ENCODE measurements at regions not wholly inside any gene's neighbourhood (a gene's known extent, or its start where the extent isn't known, plus 50 kb on each side); places are given as distances from the start of the nearest gene placed in this dataset.
A peak's percentile ranks its signal among the peaks of the same experiment; 100 is the strongest.

- Histone ChIP-seq H3K27me3 (ENCODE audit: insufficient read depth, low read depth, low read length) (no peaks in the 10 kb centered on the region), H3K4me2 (ENCODE audit: low read length) (peak overlapping the region; percentile 6), H2AFZ (ENCODE audit: low read depth, low read length) (no peak overlapping the region), H3K79me2 (replicated peaks; ENCODE audit: insufficient read depth, low read length) (no peaks in the 10 kb centered on the region), H3F3A (ENCODE audit: insufficient read depth, low read length, poor library complexity, severe bottlenecking) (peaks cover 4% of the 10 kb centered on the region), H3K4me3 (ENCODE audit: low read length) (no peak overlapping the region), H3K27ac (ENCODE audit: low read length) (peak overlapping the region; percentile 50), H3K9ac (ENCODE audit: low read length) (no peak overlapping the region), H3K9me2 (ENCODE audit: insufficient read depth, low read length) (no peaks in the 10 kb centered on the region), H3K9me3 (ENCODE audit: low read length) (no peaks in the 10 kb centered on the region), H3K36me3 (ENCODE audit: insufficient read depth, low read length) (no peaks in the 10 kb centered on the region), H4K20me1 (ENCODE audit: insufficient read depth) (no peaks in the 10 kb centered on the region)
- TF ChIP-seq EP300 (conservative IDR thresholded peaks at IDR 0.05; ENCODE audit: poor library complexity, severe bottlenecking), result peak; percentile 27
- no peak for TF ChIP-seq EZH2 (IDR thresholded peaks at IDR 0.05; ENCODE audit: borderline replicate concordance, insufficient read depth, low read length, poor library complexity, severe bottlenecking)
- TF ChIP-seq RAD21 (conservative IDR thresholded peaks at IDR 0.05), result no peak
- no peak for TF ChIP-seq TAF1 (IDR thresholded peaks at IDR 0.05; ENCODE audit: low read depth)
Measured at GRCh38 chr4:58075724-58076123, 965.5 kb upstream of the IGFBP7 start.

- H3K79me2 ChIP-seq (replicated peaks; ENCODE audit: insufficient read depth, low read length), result no peaks in the 10 kb centered on the region
- H3K4me2 ChIP-seq (ENCODE audit: low read length), result no peak overlapping the region
- H3K9ac ChIP-seq (ENCODE audit: low read length), result no peak overlapping the region
- H3K27ac ChIP-seq (ENCODE audit: low read length), result no peak overlapping the region
- H3K4me3 ChIP-seq (ENCODE audit: low read length), result no peak overlapping the region
- H3F3A ChIP-seq (ENCODE audit: insufficient read depth, low read length, poor library complexity, severe bottlenecking), result no peaks in the 10 kb centered on the region
- no peaks in the 10 kb centered on the region for H3K9me3 ChIP-seq (ENCODE audit: low read length)
- no peak overlapping the region for H2AFZ ChIP-seq (ENCODE audit: low read depth, low read length)
- H4K20me1 ChIP-seq (ENCODE audit: insufficient read depth), result no peaks in the 10 kb centered on the region
- no peaks in the 10 kb centered on the region for H3K36me3 ChIP-seq (ENCODE audit: insufficient read depth, low read length)
- TF ChIP-seq EZH2 (IDR thresholded peaks at IDR 0.05; ENCODE audit: borderline replicate concordance, insufficient read depth, low read length, poor library complexity, severe bottlenecking) (no peak), REST (IDR thresholded peaks at IDR 0.05; ENCODE audit: borderline replicate concordance) (no peak), MXI1 (conservative IDR thresholded peaks at IDR 0.05; ENCODE audit: poor library complexity, severe bottlenecking) (no peak), POLR2AphosphoS5 (IDR thresholded peaks at IDR 0.05) (no peak), RAD21 (conservative IDR thresholded peaks at IDR 0.05) (no peak), TAF1 (IDR thresholded peaks at IDR 0.05; ENCODE audit: low read depth) (no peak), EP300 (conservative IDR thresholded peaks at IDR 0.05; ENCODE audit: poor library complexity, severe bottlenecking) (no peak), SMC3 (conservative IDR thresholded peaks at IDR 0.05; ENCODE audit: poor library complexity) (no peak)
- TF ChIP-seq, protein P1, sequence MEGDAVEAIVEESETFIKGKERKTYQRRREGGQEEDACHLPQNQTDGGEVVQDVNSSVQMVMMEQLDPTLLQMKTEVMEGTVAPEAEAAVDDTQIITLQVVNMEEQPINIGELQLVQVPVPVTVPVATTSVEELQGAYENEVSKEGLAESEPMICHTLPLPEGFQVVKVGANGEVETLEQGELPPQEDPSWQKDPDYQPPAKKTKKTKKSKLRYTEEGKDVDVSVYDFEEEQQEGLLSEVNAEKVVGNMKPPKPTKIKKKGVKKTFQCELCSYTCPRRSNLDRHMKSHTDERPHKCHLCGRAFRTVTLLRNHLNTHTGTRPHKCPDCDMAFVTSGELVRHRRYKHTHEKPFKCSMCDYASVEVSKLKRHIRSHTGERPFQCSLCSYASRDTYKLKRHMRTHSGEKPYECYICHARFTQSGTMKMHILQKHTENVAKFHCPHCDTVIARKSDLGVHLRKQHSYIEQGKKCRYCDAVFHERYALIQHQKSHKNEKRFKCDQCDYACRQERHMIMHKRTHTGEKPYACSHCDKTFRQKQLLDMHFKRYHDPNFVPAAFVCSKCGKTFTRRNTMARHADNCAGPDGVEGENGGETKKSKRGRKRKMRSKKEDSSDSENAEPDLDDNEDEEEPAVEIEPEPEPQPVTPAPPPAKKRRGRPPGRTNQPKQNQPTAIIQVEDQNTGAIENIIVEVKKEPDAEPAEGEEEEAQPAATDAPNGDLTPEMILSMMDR (IDR thresholded peaks at IDR 0.05; ENCODE audit: poor library complexity, severe bottlenecking), result no peak
- H3K27me3 ChIP-seq (ENCODE audit: insufficient read depth, low read depth, low read length), result no peaks in the 10 kb centered on the region
- H3K9me2 ChIP-seq (ENCODE audit: insufficient read depth, low read length), result no peaks in the 10 kb centered on the region
Measured at GRCh38 chr4:58074382-58074781, 964.2 kb upstream of the IGFBP7 start.
